ENCODE measurements at regions not wholly inside any gene's neighbourhood (a gene's known extent, or its start where the extent isn't known, plus 50 kb on each side); places are given as distances from the start of the nearest gene placed in this dataset.

DNA sequence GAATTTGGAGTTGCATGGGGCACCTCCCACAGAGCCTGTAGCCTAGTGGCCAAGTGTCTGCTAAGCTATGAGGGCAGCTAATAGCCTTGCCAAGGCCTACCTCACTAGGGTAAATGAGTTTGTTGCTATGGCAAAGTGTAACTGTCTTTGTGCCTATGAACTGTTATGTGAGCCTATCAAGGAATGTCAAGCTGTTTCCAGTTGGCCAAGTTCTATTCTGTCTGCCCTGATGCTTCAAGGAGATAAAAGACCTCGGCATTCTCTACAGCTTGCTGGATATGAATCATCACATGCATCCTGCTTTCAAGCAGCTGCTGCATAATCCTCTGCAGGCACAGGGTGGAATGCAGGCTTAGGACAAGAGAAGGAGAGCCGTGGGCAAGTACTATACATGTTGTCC is 69.8 kb upstream of the CCDC112 start:
- ATAC-seq (ENCODE audit: low FRiP score) (peak; percentile 50), DNase-seq (ENCODE audit: low spot score) (no peak)
- no peak for TF ChIP-seq CTCF (IDR thresholded peaks at IDR 0.05)

DNA sequence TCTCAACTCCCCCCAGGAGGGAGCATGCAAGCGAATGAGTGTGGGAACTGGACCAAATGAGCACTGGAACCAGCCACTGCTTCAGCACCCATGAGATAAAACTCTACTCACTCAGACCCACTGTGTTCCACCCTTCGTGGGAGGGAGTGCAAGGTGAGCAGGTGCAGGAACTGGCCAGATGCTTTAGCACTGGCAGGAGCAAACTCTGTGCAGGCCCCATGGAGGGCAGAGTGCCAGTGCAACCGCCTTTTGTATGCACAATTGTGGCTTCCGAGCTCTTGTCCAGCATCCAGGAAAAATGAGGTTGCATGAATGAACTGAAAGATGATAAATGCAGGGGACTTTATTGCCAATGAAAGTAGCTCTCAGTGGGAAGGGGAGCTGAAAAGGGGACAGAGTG is 67.4 kb upstream of the CCDC112 start:
- no peak for ATAC-seq (ENCODE audit: low FRiP score)
- DNase-seq (ENCODE audit: low spot score), result no peak
- TF ChIP-seq CTCF (IDR thresholded peaks at IDR 0.05), result no peak

GRCh38 chr5:115360046-115360685 is 63.7 kb upstream of the CCDC112 start:
- no peak for ATAC-seq (ENCODE audit: low FRiP score)
- TF ChIP-seq CTCF (IDR thresholded peaks at IDR 0.05), result no peak
- no peak for DNase-seq (ENCODE audit: low spot score)

- ATAC-seq (ENCODE audit: low FRiP score) (no peak), DNase-seq (ENCODE audit: low spot score) (no peak)
- no peak for TF ChIP-seq CTCF (IDR thresholded peaks at IDR 0.05)
Observed at GRCh38 chr5:115355767-115356381, 59.4 kb upstream of the CCDC112 start.

DNA sequence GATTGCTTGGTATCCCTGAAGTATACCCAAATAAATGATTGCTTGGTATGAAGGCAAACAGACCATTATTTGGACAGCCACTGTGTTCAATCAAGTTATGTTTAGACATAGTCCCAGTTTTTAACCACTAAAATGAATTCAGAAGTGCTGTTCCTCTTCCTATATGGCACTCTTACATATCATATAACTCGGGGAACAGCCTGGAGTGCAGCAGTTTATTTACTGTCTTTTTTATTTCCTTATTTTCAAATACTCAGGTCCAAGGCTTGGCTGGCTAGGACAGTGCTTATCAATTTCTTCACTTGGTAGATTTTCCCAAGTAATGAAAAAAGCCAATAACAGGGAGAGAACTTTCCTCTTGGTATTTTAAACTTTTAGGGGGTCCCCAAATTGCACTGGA is 58.6 kb upstream of the CCDC112 start:
- no peak for DNase-seq (ENCODE audit: low spot score)
- ATAC-seq (ENCODE audit: low FRiP score), result no peak
- no peak for TF ChIP-seq CTCF (IDR thresholded peaks at IDR 0.05)

DNA sequence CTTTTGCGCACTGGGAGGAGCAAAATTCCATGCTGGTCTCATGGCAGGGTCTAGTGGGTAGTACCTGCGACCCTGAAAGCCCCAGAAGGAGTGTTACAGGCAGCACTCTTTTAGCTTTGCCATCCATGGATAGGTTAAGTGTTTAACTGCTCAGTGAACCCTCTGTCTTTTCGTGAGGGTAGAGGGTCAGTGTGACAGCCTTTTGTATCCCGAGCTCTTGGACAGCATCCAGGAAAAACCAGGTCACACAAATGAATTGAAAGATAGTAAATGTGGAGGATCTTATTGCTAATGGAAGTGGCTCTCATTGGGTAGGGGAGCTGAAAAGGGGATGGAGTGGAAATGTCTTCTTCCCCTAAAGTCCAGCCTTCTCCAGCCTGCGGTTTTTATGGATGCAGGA is 57.8 kb upstream of the CCDC112 start:
- no peak for TF ChIP-seq CTCF (IDR thresholded peaks at IDR 0.05)
- ATAC-seq (ENCODE audit: low FRiP score) (no peak), DNase-seq (ENCODE audit: low spot score) (no peak)

DNA sequence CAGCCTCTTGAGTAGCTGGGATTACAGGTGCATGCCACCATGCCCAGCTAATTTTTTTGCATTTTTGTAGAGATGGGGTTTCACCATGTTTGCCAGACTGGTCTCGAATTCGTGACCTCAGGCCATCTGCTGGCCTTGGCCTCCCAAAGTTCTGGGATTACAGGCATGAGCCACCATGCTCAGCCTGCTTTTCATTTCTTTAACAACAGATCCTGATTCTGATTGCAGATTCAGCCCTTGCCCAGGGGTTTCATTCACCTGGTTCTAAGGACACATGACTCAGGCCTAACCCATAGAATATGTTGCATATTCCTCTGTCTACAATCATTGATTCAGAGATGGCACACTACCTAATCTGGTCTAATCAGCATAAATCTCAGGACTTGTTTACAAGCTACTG is 56.1 kb upstream of the CCDC112 start:
- no peak for ATAC-seq (ENCODE audit: low FRiP score)
- DNase-seq (ENCODE audit: low spot score), result no peak
- TF ChIP-seq CTCF (IDR thresholded peaks at IDR 0.05), result no peak

Measured in omental fat pad (tissue), 3 donors.